ENCODE measurements at regions not wholly inside any gene's neighbourhood (a gene's known extent, or its start where the extent isn't known, plus 50 kb on each side); places are given as distances from the start of the nearest gene placed in this dataset.
"Not testable (repeated sequence)": the region's sequence is repeated elsewhere in the genome, so short reads cannot be mapped to it uniquely, and the experiment has no call there.

GRCh38 chr5:56406838-56407237 lies 173.7 kb upstream of the ANKRD55 start:
- Histone ChIP-seq H3K36me3 (no peaks in the 10 kb centered on the region), H3K9me3 (ENCODE audit: severe bottlenecking) (no peaks in the 10 kb centered on the region), H3K27me3 (ENCODE audit: insufficient read depth, low read depth, severe bottlenecking) (no peaks in the 10 kb centered on the region), H3K27ac (no peak overlapping the region; the same call in 1 of the 2 replicates), H3K4me3 (ENCODE audit: low read depth, low read length) (no peak overlapping the region)
- TF ChIP-seq CTCF (IDR thresholded peaks at IDR 0.05; ENCODE audit: low read depth, low read length) = no peak
- DNase-seq = no peak

- DNase-seq = no peak
- no peak for TF ChIP-seq CTCF (IDR thresholded peaks at IDR 0.05; ENCODE audit: low read depth, low read length)
- H3K27me3 ChIP-seq (ENCODE audit: insufficient read depth, low read depth, severe bottlenecking) = no peaks in the 10 kb centered on the region
Measured at GRCh38 chr5:56406221-56406620, 173.1 kb upstream of the ANKRD55 start.

GRCh38 chr5:56405116-56405908 lies 172.2 kb upstream of the ANKRD55 start:
- Histone ChIP-seq H3K27ac (peak overlapping the region; percentile 39), H3K36me3 (no peaks in the 10 kb centered on the region), H3K4me3 (ENCODE audit: low read depth, low read length) (no peak overlapping the region), H3K27me3 (ENCODE audit: insufficient read depth, low read depth, severe bottlenecking) (no peaks in the 10 kb centered on the region), H3K9me3 (ENCODE audit: severe bottlenecking) (no peaks in the 10 kb centered on the region)
- no peak for TF ChIP-seq CTCF (IDR thresholded peaks at IDR 0.05; ENCODE audit: low read depth, low read length)
- DNase-seq = peak; percentile 79

More at GRCh38 chr5:56406221-56406620, 173.1 kb upstream of the ANKRD55 start:
- no peaks in the 10 kb centered on the region for H3K36me3 ChIP-seq
- no peak overlapping the region; the same call in none of the 2 replicates for H3K27ac ChIP-seq
- H3K9me3 ChIP-seq (ENCODE audit: severe bottlenecking) = no peaks in the 10 kb centered on the region
- H3K4me3 ChIP-seq (ENCODE audit: low read depth, low read length) = no peak overlapping the region

GRCh38 chr5:56402266-56403220 lies 169.4 kb upstream of the ANKRD55 start:
- H3K27ac ChIP-seq = peak overlapping the region; percentile 31
- no peak for TF ChIP-seq CTCF (IDR thresholded peaks at IDR 0.05; ENCODE audit: low read depth, low read length)

GRCh38 chr5:56397796-56398195 lies 164.7 kb upstream of the ANKRD55 start:
- not testable (repeated sequence) for H3K27ac ChIP-seq; H3K4me3 ChIP-seq (ENCODE audit: low read depth, low read length); DNase-seq; H3K27me3 ChIP-seq (ENCODE audit: insufficient read depth, low read depth, severe bottlenecking); H3K36me3 ChIP-seq
- H3K9me3 ChIP-seq (ENCODE audit: severe bottlenecking) = peaks cover 12% of the 10 kb centered on the region

More at GRCh38 chr5:56402266-56403220, 169.4 kb upstream of the ANKRD55 start:
- Histone ChIP-seq H3K4me3 (ENCODE audit: low read depth, low read length) (no peak overlapping the region), H3K9me3 (ENCODE audit: severe bottlenecking) (no peaks in the 10 kb centered on the region), H3K36me3 (no peaks in the 10 kb centered on the region), H3K27me3 (ENCODE audit: insufficient read depth, low read depth, severe bottlenecking) (no peaks in the 10 kb centered on the region)
- DNase-seq = no peak

GRCh38 chr5:56396634-56397033 lies 163.5 kb upstream of the ANKRD55 start:
- DNase-seq = no peak
- Histone ChIP-seq H3K27ac (no peak overlapping the region), H3K4me3 (ENCODE audit: low read depth, low read length) (no peak overlapping the region), H3K27me3 (ENCODE audit: insufficient read depth, low read depth, severe bottlenecking) (no peaks in the 10 kb centered on the region), H3K9me3 (ENCODE audit: severe bottlenecking) (peaks cover 12% of the 10 kb centered on the region), H3K36me3 (no peaks in the 10 kb centered on the region)
- no peak for TF ChIP-seq CTCF (IDR thresholded peaks at IDR 0.05; ENCODE audit: low read depth, low read length)
